CD14-positive monocyte (primary cell): ENCODE measurements at regions not wholly inside any gene's neighbourhood (a gene's known extent, or its start where the extent isn't known, plus 50 kb on each side); places are given as distances from the start of the nearest gene placed in this dataset.

Experiments
- DNase-seq, 3 donors: peaks; one replicate each; pipeline ENCODE4 v3.0.0-alpha.2; 2011 to 2022
- H2AFZ ChIP-seq: 2 replicates; pipeline ENCODE4 v1.6.0; 2012; ENCODE audit warnings: mild to moderate bottlenecking, low read depth, low read length, inconsistent platforms; ENCODE audit not compliant: insufficient read depth, poor library complexity, severe bottlenecking
- H3K27ac ChIP-seq, 2 donors: 1 replicate in 1 of 2; 2 replicates in 1 of 2; pipeline ENCODE4 v1.5.1; 2012 to 2013; ENCODE audit warnings: low read length in 2 of 2, control low read depth in 1 of 2, inconsistent platforms in 1 of 2, low read depth in 1 of 2, mild to moderate bottlenecking in 1 of 2
- H3K27me3 ChIP-seq, 2 donors: one replicate each; pipeline versions ENCODE4 v1.6.0 to v1.6.1; 2011 to 2013; ENCODE audit warnings: low read length in 2 of 2; ENCODE audit not compliant: control insufficient read depth in 2 of 2, insufficient read depth in 2 of 2
- H3K36me3 ChIP-seq, 2 donors: replicated peaks in 1 of 2; 1 replicate in 1 of 2; 2 replicates in 1 of 2; pipeline versions ENCODE4 v1.5.1 to v1.6.1; 2012 to 2013; ENCODE audit warnings: low read length in 2 of 2, control low read depth in 1 of 2, inconsistent platforms in 1 of 2, mild to moderate bottlenecking in 1 of 2; ENCODE audit not compliant: insufficient read depth in 2 of 2, control insufficient read depth in 1 of 2
- H3K4me1 ChIP-seq, 2 donors: 1 replicate in 1 of 2; 2 replicates in 1 of 2; pipeline versions ENCODE4 v1.5.1 to v1.6.1; 2012 to 2013; ENCODE audit warnings: low read length in 2 of 2, control low read depth in 1 of 2, inconsistent platforms in 1 of 2, mild to moderate bottlenecking in 1 of 2, moderate library complexity in 1 of 2; ENCODE audit not compliant: insufficient read depth in 2 of 2, control insufficient read depth in 1 of 2
- H3K4me2 ChIP-seq: replicated peaks from 2 replicates; pipeline ENCODE3; 2012; ENCODE audit warnings: low read length, moderate library complexity, mild to moderate bottlenecking; ENCODE audit not compliant: poor library complexity, severe bottlenecking; ENCODE audit errors: extremely low read depth
- H3K4me3 ChIP-seq, 3 experiments: fragments of 200-600 bp in 1 of 3; sonication (generic) in 1 of 3; replicated peaks in 1 of 3; 1 replicate in 2 of 3; 2 replicates in 1 of 3; pipeline ENCODE4 v1.5.1; 2011 to 2013; ENCODE audit warnings: low read length in 3 of 3, mild to moderate bottlenecking in 3 of 3, control low read depth in 2 of 3, low read depth in 2 of 3, inconsistent platforms in 1 of 3, moderate library complexity in 1 of 3
- H3K79me2 ChIP-seq: 2 replicates; pipeline ENCODE4 v1.6.0; 2012; ENCODE audit warnings: mild to moderate bottlenecking, control low read depth, inconsistent platforms, low read length, moderate library complexity; ENCODE audit not compliant: insufficient read depth
- H3K9ac ChIP-seq: 2 replicates; pipeline ENCODE4 v1.6.0; 2017; ENCODE audit warnings: low read length, mild to moderate bottlenecking; ENCODE audit not compliant: insufficient read depth, poor library complexity, severe bottlenecking
- H3K9me3 ChIP-seq, 2 donors: replicated peaks in 1 of 2; 1 replicate in 1 of 2; 2 replicates in 1 of 2; pipeline versions ENCODE4 v1.5.1 to v1.6.1; 2012 to 2013; ENCODE audit warnings: low read length in 2 of 2, control low read depth in 1 of 2; ENCODE audit not compliant: control insufficient read depth in 1 of 2, insufficient read depth in 1 of 2
- H4K20me1 ChIP-seq: 2 replicates; pipeline ENCODE4 v1.6.0; 2012; ENCODE audit warnings: mild to moderate bottlenecking, low read length, control low read depth, moderate library complexity; ENCODE audit not compliant: insufficient read depth
- H3K27ac Mint-ChIP-seq, 7 donors: one replicate each; pipeline ENCODE4 v1.8.0; 2020; ENCODE audit warnings: mild to moderate bottlenecking in 7 of 7, mixed read lengths in 7 of 7, moderate library complexity in 6 of 7, inconsistent platforms in 2 of 7
- H3K27me3 Mint-ChIP-seq, 3 donors: one replicate each; pipeline ENCODE4 v1.8.0; 2021 to 2022; ENCODE audit warnings: low read depth in 3 of 3, mild to moderate bottlenecking in 3 of 3, mixed read lengths in 3 of 3, moderate library complexity in 3 of 3, inconsistent platforms in 1 of 3
- H3K36me3 Mint-ChIP-seq, 2 donors: one replicate each; pipeline ENCODE4 v1.8.0; 2020; ENCODE audit warnings: mixed read lengths in 2 of 2, inconsistent platforms in 1 of 2, mild to moderate bottlenecking in 1 of 2
- H3K4me1 Mint-ChIP-seq: one replicate; pipeline ENCODE4 v1.8.0; 2020; ENCODE audit warnings: mild to moderate bottlenecking, mixed read lengths
- H3K4me3 Mint-ChIP-seq, 2 donors: one replicate each; pipeline ENCODE4 v1.8.0; 2020; ENCODE audit warnings: mild to moderate bottlenecking in 2 of 2, mixed read lengths in 2 of 2, moderate library complexity in 1 of 2
- H3K9me3 Mint-ChIP-seq, 7 donors: one replicate each; pipeline ENCODE4 v1.8.0; 2020 to 2022; ENCODE audit warnings: mixed read lengths in 7 of 7, mild to moderate bottlenecking in 6 of 7, moderate library complexity in 6 of 7, inconsistent platforms in 2 of 7
- WGBS: methylation state at CpG from one replicate; pipeline ENCODE4 v1.1.5; 2013; ENCODE audit warnings: missing lambda C conversion rate; ENCODE audit not compliant: insufficient coverage; 5-methylcytosine and 5-hydroxymethylcytosine counted together
- intact Hi-C, 2 donors: fragments of 100-400 bp; cut with micrococcal nuclease; formaldehyde crosslinking; loops; one replicate each; pipeline versions ENCODE4 v1.15.0 to v1.15.1; 2023
- TF ChIP-seq, protein P1 (sequence below): fragments of 200-600 bp; IDR thresholded peaks from one replicate; pipeline ENCODE4 v1.8.0; 2022; ENCODE audit warnings: antibody characterized with exemption, mild to moderate bottlenecking

- H3K9me3 Mint-ChIP-seq = peaks cover 0 to 6% (median 0%) of the 10 kb centered on the region in 7 donors
These were observed 66.0 kb upstream of the APC start for GRCh38 chr5:112671687-112672086.

DNA sequence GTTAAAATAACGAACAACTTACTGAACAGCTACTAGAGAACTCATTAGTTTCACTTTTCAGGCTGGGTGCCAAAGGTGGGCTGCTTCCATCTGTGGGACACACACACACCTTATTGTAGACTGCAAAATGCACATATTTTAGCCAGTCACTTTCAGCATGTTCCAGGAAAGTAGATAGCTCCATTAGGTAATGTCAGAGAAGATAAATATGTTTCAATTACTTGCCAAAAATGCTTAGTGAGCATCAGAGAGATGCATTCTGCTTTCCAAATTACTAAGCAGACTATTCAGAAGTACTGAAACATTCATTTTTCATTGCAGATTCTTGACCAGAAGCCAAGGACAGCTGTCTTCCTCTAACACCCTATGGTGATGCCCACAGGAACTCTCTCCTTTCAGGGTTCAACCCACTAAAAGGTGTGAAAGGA, 56.2 kb upstream of the APC start:
- Mint-ChIP-seq H3K4me1 (no peaks in the 10 kb centered on the region), H3K27ac (peak overlapping the region in 1 of 7 donors; percentile 31), H3K9me3 (peaks cover 0 to 12% (median 6%) of the 10 kb centered on the region in 7 donors), H3K36me3 (no peaks in the 10 kb centered on the region), H3K27me3 (peaks cover 4 to 16% (median 13%) of the 10 kb centered on the region in 3 donors), H3K4me3 (no peak overlapping the region)
- Histone ChIP-seq H4K20me1 (no peaks in the 10 kb centered on the region), H3K4me1 (no peaks in the 10 kb centered on the region), H3K4me2 (no peak overlapping the region), H3K36me3 (no peaks in the 10 kb centered on the region), H3K79me2 (no peaks in the 10 kb centered on the region), H2AFZ (no peak overlapping the region), H3K9ac (no peak overlapping the region), H3K9me3 (no peaks in the 10 kb centered on the region), H3K27me3 (peaks cover 6% of the 10 kb centered on the region in 2 donors), H3K27ac (no peak overlapping the region), H3K4me3 (no peak overlapping the region)
- 100% methylated on average over 1 of the region's 1 CpG for WGBS
- TF ChIP-seq, protein P1, sequence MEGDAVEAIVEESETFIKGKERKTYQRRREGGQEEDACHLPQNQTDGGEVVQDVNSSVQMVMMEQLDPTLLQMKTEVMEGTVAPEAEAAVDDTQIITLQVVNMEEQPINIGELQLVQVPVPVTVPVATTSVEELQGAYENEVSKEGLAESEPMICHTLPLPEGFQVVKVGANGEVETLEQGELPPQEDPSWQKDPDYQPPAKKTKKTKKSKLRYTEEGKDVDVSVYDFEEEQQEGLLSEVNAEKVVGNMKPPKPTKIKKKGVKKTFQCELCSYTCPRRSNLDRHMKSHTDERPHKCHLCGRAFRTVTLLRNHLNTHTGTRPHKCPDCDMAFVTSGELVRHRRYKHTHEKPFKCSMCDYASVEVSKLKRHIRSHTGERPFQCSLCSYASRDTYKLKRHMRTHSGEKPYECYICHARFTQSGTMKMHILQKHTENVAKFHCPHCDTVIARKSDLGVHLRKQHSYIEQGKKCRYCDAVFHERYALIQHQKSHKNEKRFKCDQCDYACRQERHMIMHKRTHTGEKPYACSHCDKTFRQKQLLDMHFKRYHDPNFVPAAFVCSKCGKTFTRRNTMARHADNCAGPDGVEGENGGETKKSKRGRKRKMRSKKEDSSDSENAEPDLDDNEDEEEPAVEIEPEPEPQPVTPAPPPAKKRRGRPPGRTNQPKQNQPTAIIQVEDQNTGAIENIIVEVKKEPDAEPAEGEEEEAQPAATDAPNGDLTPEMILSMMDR = no peak
- DNase-seq = no peak
- intact Hi-C loops = loop anchor here in 1 of 2 donors (10.0 kb wide), 1 partner anchor 73 kb away; no protein-coding TSS in a partner anchor

More at GRCh38 chr5:112671687-112672086, 66.0 kb upstream of the APC start:
- Mint-ChIP-seq H3K4me3 (no peak overlapping the region), H3K27ac (no peak overlapping the region), H3K27me3 (peaks cover 5 to 8% (median 6%) of the 10 kb centered on the region in 3 donors), H3K4me1 (no peaks in the 10 kb centered on the region), H3K36me3 (no peaks in the 10 kb centered on the region)
- intact Hi-C loops = no loop called here
- Histone ChIP-seq H3K4me1 (no peaks in the 10 kb centered on the region), H3K9me3 (no peaks in the 10 kb centered on the region), H4K20me1 (no peaks in the 10 kb centered on the region), H3K79me2 (no peaks in the 10 kb centered on the region), H3K4me3 (no peak overlapping the region), H3K36me3 (no peaks in the 10 kb centered on the region), H2AFZ (no peak overlapping the region), H3K4me2 (no peak overlapping the region), H3K27me3 (peaks cover 0 to 2% of the 10 kb centered on the region in 2 donors), H3K9ac (no peak overlapping the region), H3K27ac (no peak overlapping the region)
- no peak for DNase-seq
- TF ChIP-seq, protein P1 = no peak
